22Rv1 (cell line): ENCODE measurements at regions not wholly inside any gene's neighbourhood (a gene's known extent, or its start where the extent isn't known, plus 50 kb on each side); places are given as distances from the start of the nearest gene placed in this dataset.

Source experiments
- H3K27ac ChIP-seq: fragments of 450-650 bp; 2 replicates; pipeline ENCODE4 v1.5.1; 2017
- CTCF ChIP-seq: fragments of 450-650 bp; IDR thresholded peaks from 2 replicates; pipeline ENCODE4 v1.5.1; 2017; ENCODE audit warnings: mild to moderate bottlenecking
- ZFX ChIP-seq: fragments of 450-650 bp; IDR thresholded peaks from 2 replicates; pipeline ENCODE4 v1.6.1; 2017; ENCODE audit warnings: antibody characterized with exemption, borderline replicate concordance

- TF ChIP-seq CTCF (no peak), ZFX (no peak)
Measured at GRCh38 chr12:14272956-14273912, 92.2 kb upstream of the ATF7IP start.

GRCh38 chr12:14273913-14274311 lies 91.6 kb upstream of the ATF7IP start:
- H3K27ac ChIP-seq, result no peak overlapping the region
- TF ChIP-seq ZFX, result no peak
- TF ChIP-seq CTCF, result no peak

More at GRCh38 chr12:14272956-14273912, 92.2 kb upstream of the ATF7IP start:
- no peak overlapping the region for H3K27ac ChIP-seq

- no peak for TF ChIP-seq CTCF
- no peak for TF ChIP-seq ZFX
- no peak overlapping the region for H3K27ac ChIP-seq
Measured at GRCh38 chr12:14275111-14275510, 90.4 kb upstream of the ATF7IP start.

GRCh38 chr12:14275886-14276285 lies 89.6 kb upstream of the ATF7IP start:
- H3K27ac ChIP-seq, result no peak overlapping the region
- TF ChIP-seq CTCF, result no peak
- TF ChIP-seq ZFX, result no peak

GRCh38 chr12:14278294-14278953 lies 87.1 kb upstream of the ATF7IP start:
- no peak for TF ChIP-seq CTCF
- no peak for TF ChIP-seq ZFX
- no peak overlapping the region for H3K27ac ChIP-seq

GRCh38 chr12:14279845-14280244 lies 85.6 kb upstream of the ATF7IP start:
- TF ChIP-seq CTCF (no peak), ZFX (no peak)

GRCh38 chr12:14280921-14281320 lies 84.6 kb upstream of the ATF7IP start:
- no peak overlapping the region for H3K27ac ChIP-seq
- TF ChIP-seq ZFX (no peak), CTCF (no peak)

More at GRCh38 chr12:14279845-14280244, 85.6 kb upstream of the ATF7IP start:
- no peak overlapping the region for H3K27ac ChIP-seq
